ENCODE measurements at regions not wholly inside any gene's neighbourhood (a gene's known extent, or its start where the extent isn't known, plus 50 kb on each side); places are given as distances from the start of the nearest gene placed in this dataset.

- no peak for DNase-seq
Measured at GRCh38 chr2:219772103-219772635, 144.7 kb downstream of the SLC4A3 start.

- no peak for DNase-seq
Measured at GRCh38 chr2:219772697-219773096, 145.3 kb downstream of the SLC4A3 start.

- DNase-seq, result no peak
Measured at GRCh38 chr2:219775506-219775905, 148.1 kb downstream of the SLC4A3 start.

DNA sequence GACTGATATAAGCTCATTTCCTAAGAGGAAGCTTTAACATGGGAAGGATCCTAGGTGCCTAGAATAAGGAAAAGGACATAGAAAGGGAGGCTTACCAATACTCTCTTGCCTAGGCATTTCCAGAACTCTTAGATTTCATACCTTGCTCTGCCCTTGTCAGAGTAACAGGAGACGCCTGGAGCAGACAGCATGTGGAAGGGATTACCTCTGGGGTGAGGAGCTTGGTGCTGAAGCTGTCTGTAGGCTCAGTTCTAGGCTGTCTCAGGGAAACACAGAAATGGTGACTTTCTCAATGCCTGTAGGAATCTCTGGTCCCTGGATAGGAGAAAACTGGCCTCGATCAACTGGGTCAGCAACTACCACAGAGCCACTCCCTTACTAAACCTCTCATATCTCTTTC lies 150.0 kb downstream of the SLC4A3 start:
- DNase-seq, result no peak

- DNase-seq, result no peak
Measured at GRCh38 chr2:219778189-219778588, 150.8 kb downstream of the SLC4A3 start.

GRCh38 chr2:219782737-219783348 lies 155.4 kb downstream of the SLC4A3 start:
- no peak for DNase-seq

GRCh38 chr2:219783359-219783975 lies 156.0 kb downstream of the SLC4A3 start:
- no peak for DNase-seq

DNA sequence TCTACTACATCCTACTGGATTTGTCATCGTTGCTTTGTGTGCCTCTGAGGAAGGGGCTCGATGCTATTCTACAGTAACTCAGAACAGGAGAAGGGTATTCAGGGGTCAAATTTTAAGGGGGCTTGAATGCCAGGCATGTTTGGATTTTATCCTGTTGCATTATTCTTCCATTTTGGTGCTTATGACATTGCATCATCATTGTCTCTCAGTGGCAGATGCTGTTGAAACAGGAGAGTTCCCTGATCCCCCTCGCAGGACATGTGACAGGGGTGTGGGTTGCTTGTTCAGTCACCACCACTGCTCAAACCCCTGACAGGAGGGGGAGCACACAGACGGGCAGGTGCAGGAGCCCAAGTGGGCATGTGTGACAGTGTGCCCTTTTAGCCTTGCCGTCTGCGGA lies 156.7 kb downstream of the SLC4A3 start:
- DNase-seq, result no peak

GRCh38 chr2:219789476-219789875 lies 162.0 kb downstream of the SLC4A3 start:
- DNase-seq, result no peak

GRCh38 chr2:219792446-219792845 lies 165.0 kb downstream of the SLC4A3 start:
- no peak for DNase-seq

GRCh38 chr2:219798430-219798829 lies 171.0 kb downstream of the SLC4A3 start:
- no peak for DNase-seq

DNA sequence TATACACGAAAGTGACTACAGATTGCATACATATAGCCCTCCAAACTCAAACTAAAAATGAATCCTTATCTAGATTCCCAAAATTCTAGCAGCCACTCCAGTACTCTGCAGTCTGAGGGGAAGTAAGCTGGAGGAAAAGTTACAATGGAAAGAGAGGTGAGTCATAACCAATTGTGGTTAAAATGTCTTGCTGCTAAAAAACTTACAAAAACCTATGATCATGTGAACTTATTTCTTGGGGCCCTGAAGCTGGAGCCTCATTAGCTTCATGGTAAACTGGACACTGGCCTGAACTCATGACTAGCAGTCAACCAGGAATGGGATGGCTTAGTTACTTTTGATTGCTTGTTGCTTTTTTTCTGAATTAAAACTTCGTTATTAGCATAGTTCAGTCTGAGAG lies 175.9 kb downstream of the SLC4A3 start:
- DNase-seq, result no peak

DNA sequence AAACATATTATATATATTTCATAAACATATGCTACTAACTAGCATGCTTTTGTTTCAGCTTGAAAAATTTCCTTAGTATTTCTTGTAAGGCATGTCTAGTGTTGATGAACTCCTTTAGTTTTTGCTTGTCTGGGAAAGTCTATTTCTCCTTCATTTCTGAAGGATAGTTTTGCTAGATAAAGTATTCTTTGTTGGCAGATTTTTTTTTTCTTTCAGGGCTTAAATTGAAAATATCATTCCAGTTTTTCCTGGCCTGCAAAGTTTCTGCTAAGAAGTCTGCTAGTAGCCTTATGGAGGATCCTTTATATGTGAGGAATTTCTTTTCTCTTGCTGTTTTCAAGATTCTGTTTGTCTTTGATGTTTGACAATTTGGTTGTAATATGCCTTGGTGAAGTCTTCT lies 183.5 kb downstream of the SLC4A3 start:
- no peak for DNase-seq

GRCh38 chr2:219812672-219813071 lies 185.2 kb downstream of the SLC4A3 start:
- DNase-seq, result no peak

GRCh38 chr2:219820767-219821166 lies 193.3 kb downstream of the SLC4A3 start:
- DNase-seq, result no peak

GRCh38 chr2:219823574-219823973 lies 196.1 kb downstream of the SLC4A3 start:
- no peak for DNase-seq

DNA sequence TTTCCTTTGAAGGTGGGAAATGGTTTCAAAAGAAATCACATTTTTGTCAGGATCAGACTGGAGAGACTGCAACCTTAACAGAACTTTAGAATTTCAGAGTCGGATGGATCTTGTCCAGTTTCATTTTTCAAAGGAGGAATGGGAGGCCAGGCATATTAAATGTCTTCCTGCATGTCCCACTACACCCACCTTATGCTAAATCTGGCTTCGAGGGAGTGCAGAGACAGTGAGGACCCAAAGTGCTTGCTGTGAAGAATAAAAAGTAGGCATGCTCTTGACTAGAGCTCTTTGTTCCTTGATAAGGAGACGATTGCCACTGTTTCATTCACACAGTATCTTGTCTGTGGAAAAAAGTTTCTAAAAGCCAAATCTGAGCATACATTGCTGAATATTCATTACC lies 197.6 kb downstream of the SLC4A3 start:
- DNase-seq, result no peak

GRCh38 chr2:219828127-219828526 lies 200.7 kb downstream of the SLC4A3 start:
- no peak for DNase-seq

DNA sequence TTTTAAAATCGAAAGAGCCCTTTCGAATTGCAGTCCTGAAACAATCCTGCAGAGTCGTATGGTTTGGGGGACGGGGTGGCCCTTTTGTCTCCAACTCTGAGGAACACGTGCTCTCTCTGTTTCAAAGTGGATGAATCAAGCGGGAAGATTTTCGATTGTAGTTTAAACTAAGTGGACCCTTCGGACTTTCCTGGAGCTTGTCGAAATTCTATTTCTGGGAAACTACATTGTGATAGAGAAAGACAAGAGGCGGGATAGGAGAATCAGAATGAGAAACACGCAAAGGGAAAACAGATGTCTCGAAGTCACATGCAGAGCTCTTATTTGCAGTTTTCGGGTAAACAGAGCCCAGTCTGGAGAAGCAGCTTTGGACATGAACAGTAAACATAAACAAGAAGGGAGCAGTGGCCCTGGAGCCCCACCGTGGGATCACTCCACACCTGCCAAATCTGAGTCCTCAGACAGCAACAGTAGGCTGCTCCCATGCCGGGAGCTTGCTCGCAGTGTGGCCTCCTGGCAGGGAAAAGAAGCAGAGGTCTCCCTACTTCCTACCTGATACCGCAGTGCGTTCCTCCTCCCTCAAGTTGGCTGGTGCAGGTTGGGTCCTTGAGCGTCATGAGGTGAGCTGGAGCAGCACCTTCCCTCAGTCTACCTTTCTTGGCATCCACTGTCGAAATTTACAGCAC lies 202.4 kb downstream of the SLC4A3 start:
- no peak for DNase-seq

DNA sequence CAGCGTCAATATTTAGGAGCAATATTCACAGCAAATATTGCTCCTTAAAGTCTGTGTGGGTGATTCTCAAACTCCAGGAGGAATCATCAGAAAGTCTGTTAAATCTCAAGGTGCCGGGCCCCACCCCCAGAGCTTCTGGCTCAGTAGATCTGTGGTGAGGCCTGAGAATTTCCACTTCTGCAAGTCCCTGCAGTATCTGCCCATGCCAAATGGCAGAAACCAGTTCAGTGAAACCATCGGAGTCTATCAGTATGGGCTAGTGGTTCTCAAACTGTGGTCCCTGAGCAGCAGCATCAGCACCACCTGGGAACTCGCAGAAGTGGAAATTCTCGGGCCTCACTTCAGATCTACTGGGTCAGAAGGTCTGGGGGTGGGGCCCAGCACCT lies 202.9 kb downstream of the SLC4A3 start:
- DNase-seq, result no peak

DNA sequence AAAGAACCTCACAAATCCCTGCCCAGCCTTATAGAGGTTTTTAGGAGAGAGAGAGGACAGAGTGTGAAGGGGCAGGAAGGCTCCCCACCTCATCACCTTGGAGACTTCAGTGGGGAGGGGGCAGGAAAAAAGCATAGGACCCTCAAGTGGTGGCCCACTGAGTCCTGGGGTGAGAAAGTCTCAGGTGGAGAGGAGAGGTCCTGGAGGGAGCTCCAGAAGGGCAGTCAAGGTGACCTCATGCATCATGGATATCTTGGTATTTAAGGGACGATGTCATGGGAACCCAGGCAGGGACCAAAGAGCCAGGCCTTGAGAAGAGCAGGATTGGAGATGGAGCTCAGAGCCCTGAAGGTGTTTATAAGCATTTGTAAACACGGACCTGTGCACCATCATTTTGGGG lies 204.5 kb downstream of the SLC4A3 start:
- DNase-seq, result no peak

GRCh38 chr2:219832904-219833303 lies 205.5 kb downstream of the SLC4A3 start:
- DNase-seq, result no peak

DNA sequence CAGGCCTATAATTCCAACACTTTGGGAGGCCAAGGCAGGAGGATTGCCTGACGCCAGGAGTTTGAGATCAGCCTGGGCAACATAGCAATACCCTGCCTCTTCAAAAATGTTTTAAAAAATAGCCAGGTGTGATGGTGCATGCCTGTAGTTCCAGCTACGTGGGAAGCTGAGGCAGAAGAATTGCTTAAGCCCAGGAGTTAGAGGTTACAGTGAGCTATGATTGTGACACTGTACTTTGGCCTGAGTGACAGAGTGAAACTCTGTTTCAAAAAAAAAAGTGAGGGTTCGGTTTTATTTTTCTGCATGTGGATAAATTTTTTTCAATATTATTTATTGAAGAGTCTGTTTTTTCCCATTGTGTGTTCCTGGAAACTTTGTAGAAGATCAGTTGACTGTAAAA lies 208.1 kb downstream of the SLC4A3 start:
- DNase-seq, result no peak

- DNase-seq, result no peak
Measured at GRCh38 chr2:219836647-219837177, 209.3 kb downstream of the SLC4A3 start.
